Activated CD8-positive, alpha-beta memory T cell treated with anti-CD3 and anti-CD28 coated beads, Interleukin-2, amount 10 ng/mL, durations not matched to agents 7 days and 5 days (primary cell): ENCODE measurements at regions not wholly inside any gene's neighbourhood (a gene's known extent, or its start where the extent isn't known, plus 50 kb on each side); places are given as distances from the start of the nearest gene placed in this dataset.

Experiments used
- ATAC-seq: fragments of 150-1000 bp; cut with Tn5 transposase; one replicate; pipeline ENCODE4 v1.10.0; 2021; ENCODE audit warnings: moderate library complexity
- CTCF ChIA-PET: fragments of 350-600 bp; sonication (Branson Sonifier 250); formaldehyde crosslinking; loops from one replicate; lab custom pipeline; 2021; ENCODE audit warnings: antibody characterized with exemption; lab: Charles Lee
- DNase-seq: peaks from one replicate; pipeline ENCODE4 v3.0.0-alpha.2; 2020
- H3K27ac Mint-ChIP-seq: one replicate; pipeline ENCODE4 v1.8.0; 2021; ENCODE audit warnings: mild to moderate bottlenecking, mixed read lengths
- H3K27me3 Mint-ChIP-seq: one replicate; pipeline ENCODE4 v1.8.0; 2021; ENCODE audit warnings: mixed read lengths
- H3K36me3 Mint-ChIP-seq: one replicate; pipeline ENCODE4 v1.8.0; 2021; ENCODE audit warnings: mild to moderate bottlenecking, mixed read lengths
- H3K4me1 Mint-ChIP-seq: one replicate; pipeline ENCODE4 v1.8.0; 2021; ENCODE audit warnings: mixed read lengths
- H3K4me3 Mint-ChIP-seq: one replicate; pipeline ENCODE4 v1.8.0; 2021; ENCODE audit warnings: mild to moderate bottlenecking, moderate library complexity, mixed read lengths
- H3K9me3 Mint-ChIP-seq: one replicate; pipeline ENCODE4 v1.8.0; 2022; ENCODE audit warnings: low read depth, mixed read lengths

- Mint-ChIP-seq H3K27ac (no peak overlapping the region), H3K4me3 (no peak overlapping the region), H3K36me3 (no peaks in the 10 kb centered on the region), H3K9me3 (no peaks in the 10 kb centered on the region), H3K27me3 (no peaks in the 10 kb centered on the region), H3K4me1 (peaks cover 9% of the 10 kb centered on the region)
- DNase-seq (no peak), ATAC-seq (no peak)
- CTCF ChIA-PET = no interaction called here
Measured at GRCh38 chr14:53896726-53897125, 59.9 kb downstream of the BMP4 start.

GRCh38 chr14:53894456-53894855 lies 62.2 kb downstream of the BMP4 start:
- no peaks in the 10 kb centered on the region for H3K36me3 Mint-ChIP-seq
- no peak for DNase-seq
- no peaks in the 10 kb centered on the region for H3K27me3 Mint-ChIP-seq
- CTCF ChIA-PET = no interaction called here
- ATAC-seq = peak; percentile 66
- no peak overlapping the region for H3K27ac Mint-ChIP-seq
- H3K4me1 Mint-ChIP-seq = peaks cover 9% of the 10 kb centered on the region
- H3K9me3 Mint-ChIP-seq = no peaks in the 10 kb centered on the region
- H3K4me3 Mint-ChIP-seq = no peak overlapping the region

- Mint-ChIP-seq H3K27ac (no peak overlapping the region), H3K4me1 (peaks cover 9% of the 10 kb centered on the region), H3K36me3 (no peaks in the 10 kb centered on the region), H3K27me3 (no peaks in the 10 kb centered on the region), H3K9me3 (no peaks in the 10 kb centered on the region), H3K4me3 (no peak overlapping the region)
- no peak for DNase-seq
- CTCF ChIA-PET = no interaction called here
- ATAC-seq = no peak
Measured at GRCh38 chr14:53893374-53893773, 63.3 kb downstream of the BMP4 start.

- CTCF ChIA-PET = no interaction called here
- ATAC-seq = no peak
- H3K9me3 Mint-ChIP-seq = no peaks in the 10 kb centered on the region
- no peak for DNase-seq
- H3K27me3 Mint-ChIP-seq = no peaks in the 10 kb centered on the region
- no peaks in the 10 kb centered on the region for H3K36me3 Mint-ChIP-seq
- H3K4me1 Mint-ChIP-seq = peaks cover 7% of the 10 kb centered on the region
- no peak overlapping the region for H3K4me3 Mint-ChIP-seq
- no peak overlapping the region for H3K27ac Mint-ChIP-seq
Measured at GRCh38 chr14:53890611-53891101, 66.0 kb downstream of the BMP4 start.

- Mint-ChIP-seq H3K4me1 (peaks cover 2% of the 10 kb centered on the region), H3K36me3 (no peaks in the 10 kb centered on the region), H3K9me3 (no peaks in the 10 kb centered on the region), H3K4me3 (no peak overlapping the region), H3K27ac (no peak overlapping the region), H3K27me3 (no peaks in the 10 kb centered on the region)
- no peak for ATAC-seq
- no peak for DNase-seq
- CTCF ChIA-PET = no interaction called here
Measured at GRCh38 chr14:53888535-53889386, 67.9 kb downstream of the BMP4 start.

GRCh38 chr14:53885136-53885640 lies 71.4 kb downstream of the BMP4 start:
- CTCF ChIA-PET = no interaction called here
- H3K27me3 Mint-ChIP-seq = no peaks in the 10 kb centered on the region
- no peaks in the 10 kb centered on the region for H3K36me3 Mint-ChIP-seq
- ATAC-seq (no peak), DNase-seq (no peak)
- no peak overlapping the region for H3K27ac Mint-ChIP-seq
- H3K9me3 Mint-ChIP-seq = no peaks in the 10 kb centered on the region
- no peak overlapping the region for H3K4me3 Mint-ChIP-seq
- no peaks in the 10 kb centered on the region for H3K4me1 Mint-ChIP-seq

- Mint-ChIP-seq H3K4me1 (no peaks in the 10 kb centered on the region), H3K9me3 (no peaks in the 10 kb centered on the region), H3K4me3 (no peak overlapping the region), H3K27me3 (no peaks in the 10 kb centered on the region), H3K27ac (no peak overlapping the region), H3K36me3 (no peaks in the 10 kb centered on the region)
- DNase-seq (no peak), ATAC-seq (no peak)
- CTCF ChIA-PET = no interaction called here
Measured at GRCh38 chr14:53884601-53885000, 72.0 kb downstream of the BMP4 start.

GRCh38 chr14:53883739-53884138 lies 72.9 kb downstream of the BMP4 start:
- no peaks in the 10 kb centered on the region for H3K27me3 Mint-ChIP-seq
- ATAC-seq (no peak), DNase-seq (no peak)
- H3K36me3 Mint-ChIP-seq = no peaks in the 10 kb centered on the region
- H3K9me3 Mint-ChIP-seq = no peaks in the 10 kb centered on the region
- CTCF ChIA-PET = interaction anchor here (1.6 kb wide), 1 partner anchor 11 kb away, joined by 6 read pairs; no protein-coding TSS in a partner anchor
- H3K27ac Mint-ChIP-seq = no peak overlapping the region
- no peaks in the 10 kb centered on the region for H3K4me1 Mint-ChIP-seq
- H3K4me3 Mint-ChIP-seq = no peak overlapping the region

GRCh38 chr14:53882684-53883083 lies 73.9 kb downstream of the BMP4 start:
- no peaks in the 10 kb centered on the region for H3K4me1 Mint-ChIP-seq
- no peak for ATAC-seq
- CTCF ChIA-PET = interaction anchor here (1.6 kb wide), 1 partner anchor 10 kb away, joined by 6 read pairs; no protein-coding TSS in a partner anchor
- H3K4me3 Mint-ChIP-seq = no peak overlapping the region
- no peaks in the 10 kb centered on the region for H3K36me3 Mint-ChIP-seq
- no peak for DNase-seq
- no peaks in the 10 kb centered on the region for H3K27me3 Mint-ChIP-seq
- no peak overlapping the region for H3K27ac Mint-ChIP-seq
- H3K9me3 Mint-ChIP-seq = no peaks in the 10 kb centered on the region

- Mint-ChIP-seq H3K27ac (no peak overlapping the region), H3K4me3 (no peak overlapping the region), H3K36me3 (no peaks in the 10 kb centered on the region), H3K9me3 (no peaks in the 10 kb centered on the region), H3K4me1 (no peaks in the 10 kb centered on the region), H3K27me3 (no peaks in the 10 kb centered on the region)
- no peak for ATAC-seq
- CTCF ChIA-PET = no interaction called here
- no peak for DNase-seq
Measured at GRCh38 chr14:53881921-53882320, 74.7 kb downstream of the BMP4 start.

GRCh38 chr14:53881161-53881871 lies 75.3 kb downstream of the BMP4 start:
- no peaks in the 10 kb centered on the region for H3K4me1 Mint-ChIP-seq
- ATAC-seq (no peak), DNase-seq (no peak)
- no peaks in the 10 kb centered on the region for H3K9me3 Mint-ChIP-seq
- CTCF ChIA-PET = no interaction called here
- no peaks in the 10 kb centered on the region for H3K27me3 Mint-ChIP-seq
- H3K27ac Mint-ChIP-seq = no peak overlapping the region
- no peaks in the 10 kb centered on the region for H3K36me3 Mint-ChIP-seq
- H3K4me3 Mint-ChIP-seq = no peak overlapping the region

GRCh38 chr14:53880761-53881160 lies 75.9 kb downstream of the BMP4 start:
- CTCF ChIA-PET = no interaction called here
- H3K27me3 Mint-ChIP-seq = no peaks in the 10 kb centered on the region
- no peaks in the 10 kb centered on the region for H3K36me3 Mint-ChIP-seq
- H3K4me1 Mint-ChIP-seq = no peaks in the 10 kb centered on the region
- no peak for DNase-seq
- no peaks in the 10 kb centered on the region for H3K9me3 Mint-ChIP-seq
- no peak for ATAC-seq
- H3K27ac Mint-ChIP-seq = no peak overlapping the region
- H3K4me3 Mint-ChIP-seq = no peak overlapping the region

GRCh38 chr14:53879747-53880146 lies 76.9 kb downstream of the BMP4 start:
- Mint-ChIP-seq H3K36me3 (no peaks in the 10 kb centered on the region), H3K9me3 (no peaks in the 10 kb centered on the region), H3K27ac (no peak overlapping the region), H3K27me3 (no peaks in the 10 kb centered on the region), H3K4me1 (no peaks in the 10 kb centered on the region), H3K4me3 (no peak overlapping the region)
- CTCF ChIA-PET = no interaction called here
- no peak for ATAC-seq
- no peak for DNase-seq
